Endothelial cell of umbilical vein (primary cell): ENCODE measurements at regions not wholly inside any gene's neighbourhood (a gene's known extent, or its start where the extent isn't known, plus 50 kb on each side); places are given as distances from the start of the nearest gene placed in this dataset.

Source experiments
- BruUV-seq: library from RNA; stranded (reverse); fragments of 400-500 nt; replicated peaks from 2 replicates; lab custom pipeline; 2021; lab: Mats Ljungman, UMichigan
- CTCF ChIA-PET: fragments of 300-600, 350-600 bp; sonication (Branson Sonifier 250); formaldehyde crosslinking; loops from one replicate; lab custom pipeline; 2021; ENCODE audit warnings: antibody characterized with exemption, inconsistent platforms; lab: Charles Lee
- POLR2A ChIA-PET: fragments of 300-600, 350-600 bp; sonication (Branson Sonifier 250); formaldehyde crosslinking; loops from one replicate; lab custom pipeline; 2021; ENCODE audit warnings: antibody characterized with exemption, inconsistent platforms; lab: Charles Lee
- DNase-seq: peaks from one replicate; pipeline ENCODE4 v3.0.0-alpha.2; 2011; ENCODE audit warnings: low read depth, low spot score
- FAIRE-seq: peaks from 2 replicates; lab custom pipeline; 2011; peaks lifted over from hg19 to GRCh38; lab: Jason Lieb, UNC
- H2AFZ ChIP-seq: 2 replicates; pipeline ENCODE4 v1.6.0; 2012; ENCODE audit warnings: low read depth, low read length, control low read depth, inconsistent platforms
- H3K27ac ChIP-seq: 2 replicates; pipeline ENCODE4 v1.5.1; 2011; ENCODE audit warnings: low read depth, mild to moderate bottlenecking, control low read depth, low read length, moderate library complexity; ENCODE audit not compliant: insufficient read depth
- H3K27me3 ChIP-seq, 2 experiments: 2 replicates each; pipeline versions ENCODE4 v1.6.0 to v1.6.1; 2011; ENCODE audit warnings: low read length in 2 of 2, mixed read lengths in 1 of 2; ENCODE audit not compliant: control insufficient read depth in 2 of 2, insufficient read depth in 2 of 2
- H3K36me3 ChIP-seq, 2 experiments: 2 replicates in 1 of 2; 3 replicates in 1 of 2; pipeline ENCODE4 v1.5.1; 2011; ENCODE audit warnings: low read length in 2 of 2, mild to moderate bottlenecking in 1 of 2, moderate library complexity in 1 of 2; ENCODE audit not compliant: control insufficient read depth in 2 of 2, insufficient read depth in 2 of 2; ENCODE audit errors: extremely low read depth in 1 of 2
- H3K4me1 ChIP-seq: 3 replicates; pipeline ENCODE4 v1.5.1; 2011; ENCODE audit warnings: mild to moderate bottlenecking, low read length; ENCODE audit not compliant: control insufficient read depth, insufficient read depth; ENCODE audit errors: extremely low read depth
- H3K4me2 ChIP-seq: 2 replicates; pipeline ENCODE4 v1.6.1; 2011; ENCODE audit warnings: low read length, control low read depth, mixed read lengths; ENCODE audit not compliant: insufficient read depth
- H3K4me3 ChIP-seq, 3 experiments: fragments of 200-600 bp in 1 of 3; sonication (generic), shearing (Covaris generic) in 1 of 3; replicated peaks in 1 of 3; 2 replicates each; pipeline ENCODE4 v1.5.1; 2011 to 2016; ENCODE audit warnings: control low read depth in 3 of 3, low read length in 3 of 3, mild to moderate bottlenecking in 2 of 3, inconsistent platforms in 1 of 3, low read depth in 1 of 3, moderate library complexity in 1 of 3; ENCODE audit not compliant: insufficient read depth in 1 of 3
- H3K79me2 ChIP-seq: 2 replicates; pipeline ENCODE4 v1.6.0; 2012; ENCODE audit warnings: low read length, inconsistent platforms; ENCODE audit not compliant: control insufficient read depth, insufficient read depth
- H3K9ac ChIP-seq: replicated peaks from 2 replicates; pipeline ENCODE3; 2011; ENCODE audit warnings: low read length, control low read depth; ENCODE audit not compliant: insufficient read depth; ENCODE audit errors: extremely low read depth
- H3K9me1 ChIP-seq: replicated peaks from 3 replicates; pipeline ENCODE4 v1.6.0; 2011; ENCODE audit warnings: mild to moderate bottlenecking, low read length; ENCODE audit not compliant: control insufficient read depth, insufficient read depth; ENCODE audit errors: extremely low read depth
- H3K9me3 ChIP-seq: replicated peaks from 2 replicates; pipeline ENCODE4 v1.5.1; 2012; ENCODE audit warnings: low read length, inconsistent platforms; ENCODE audit not compliant: control insufficient read depth, insufficient read depth
- H4K20me1 ChIP-seq: replicated peaks from 2 replicates; pipeline ENCODE3; 2011; ENCODE audit warnings: mild to moderate bottlenecking, low read length; ENCODE audit not compliant: control insufficient read depth, insufficient read depth; ENCODE audit errors: extremely low read depth
- CTCF ChIP-seq, 2 donors: IDR thresholded peaks; 1 replicate in 1 of 2; 2 replicates in 1 of 2; pipeline ENCODE4 v1.5.1; 2011; ENCODE audit warnings: low read length in 2 of 2, mild to moderate bottlenecking in 2 of 2, moderate library complexity in 2 of 2, control low read depth in 1 of 2, inconsistent platforms in 1 of 2, low read depth in 1 of 2; ENCODE audit not compliant: insufficient read depth in 1 of 2; ENCODE audit errors: extremely low read depth in 1 of 2
- EZH2 ChIP-seq: IDR thresholded peaks from 2 replicates; pipeline ENCODE4 v1.6.1; 2012; ENCODE audit warnings: borderline replicate concordance, low read depth, mild to moderate bottlenecking, moderate library complexity, low read length, inconsistent platforms; ENCODE audit not compliant: severe bottlenecking
- FOS ChIP-seq: IDR thresholded peaks from 2 replicates; pipeline ENCODE4 v1.6.1; 2011; ENCODE audit warnings: mild to moderate bottlenecking, low read length, moderate library complexity, borderline replicate concordance; ENCODE audit not compliant: insufficient read depth
- GATA2 ChIP-seq: IDR thresholded peaks from 2 replicates; pipeline ENCODE4 v1.7.0; 2011; ENCODE audit warnings: low read depth, mild to moderate bottlenecking, moderate library complexity, mixed read lengths, low read length; ENCODE audit not compliant: insufficient read length, insufficient read depth
- JUN ChIP-seq: IDR thresholded peaks from 2 replicates; pipeline ENCODE4 v1.6.1; 2011; ENCODE audit warnings: borderline replicate concordance, low read depth; ENCODE audit not compliant: insufficient read length, insufficient read depth
- MAX ChIP-seq: IDR thresholded peaks from 2 replicates; pipeline ENCODE4 v1.6.1; 2011; ENCODE audit not compliant: insufficient read depth, insufficient read length
- MYC ChIP-seq: IDR thresholded peaks from one replicate; pipeline ENCODE4 v1.6.1; 2011; ENCODE audit warnings: mild to moderate bottlenecking, low read depth, low read length
- POLR2A ChIP-seq: IDR thresholded peaks from 2 replicates; pipeline ENCODE4 v1.6.1; 2012; ENCODE audit warnings: low read depth, mild to moderate bottlenecking, control low read depth, low read length
- POLR2AphosphoS5 ChIP-seq: IDR thresholded peaks from 2 replicates; pipeline ENCODE4 v1.6.1; 2012; ENCODE audit warnings: low read depth, mild to moderate bottlenecking, control low read depth, low read length, moderate library complexity; ENCODE audit not compliant: insufficient read depth
- dilution Hi-C: fragments of 300-500 bp; cut with MboI; formaldehyde crosslinking; loops from one replicate; pipeline ENCODE4 v1.15.0; 2019; ENCODE audit warnings: low sequenced_read_pairs; ENCODE audit not compliant: extremely low pct_ligation_motif_present
- intact Hi-C: fragments of 100-400 bp; cut with micrococcal nuclease; formaldehyde crosslinking; loops from one replicate; pipeline ENCODE4 v1.10.0; 2022

GRCh38 chr12:41768456-41768855, 376.2 kb downstream of the GXYLT1 start:
- FAIRE-seq = no peak
- H4K20me1 ChIP-seq = no peaks in the 10 kb centered on the region
- H3K9me1 ChIP-seq = no peaks in the 10 kb centered on the region
- H3K9ac ChIP-seq = no peak overlapping the region
- no peaks in the 10 kb centered on the region for H3K9me3 ChIP-seq
- no peak overlapping the region for H3K4me3 ChIP-seq
- no peaks in the 10 kb centered on the region for H3K79me2 ChIP-seq
- BruUV-seq = no TSS peak
- peaks cover 2 to 6% of the 10 kb centered on the region in 2 experiments for H3K27me3 ChIP-seq
- no peak overlapping the region for H3K27ac ChIP-seq
- TF ChIP-seq MAX = no peak
- no peak for TF ChIP-seq JUN
- TF ChIP-seq POLR2AphosphoS5 = no peak
- no peak for TF ChIP-seq FOS
- no peak for TF ChIP-seq MYC
- TF ChIP-seq GATA2 = no peak
- TF ChIP-seq CTCF (IDR thresholded peaks at IDR 0.05; ENCODE audit: extremely low read depth in 1 of 2, insufficient read depth in 1 of 2, low read depth in 1 of 2, low read length in 2 of 2) = no peak
- no peak for TF ChIP-seq EZH2
- TF ChIP-seq POLR2A = no peak
- no peaks in the 10 kb centered on the region for H3K4me1 ChIP-seq
- dilution Hi-C loops (no loop called here), intact Hi-C loops (no loop called here)
- CTCF ChIA-PET = no interaction called here
- no peak overlapping the region for H2AFZ ChIP-seq
- no peak overlapping the region for H3K4me2 ChIP-seq
- no peaks in the 10 kb centered on the region for H3K36me3 ChIP-seq
- no peak for DNase-seq
- POLR2A ChIA-PET = no interaction called here
